ENCODE measurements at regions not wholly inside any gene's neighbourhood (a gene's known extent, or its start where the extent isn't known, plus 50 kb on each side); places are given as distances from the start of the nearest gene placed in this dataset.

- peaks cover 0 to 5% of the 10 kb centered on the region in 2 experiments for H3K27me3 ChIP-seq (ENCODE audit: control insufficient read depth in 2 of 2, insufficient read depth in 2 of 2, low read length in 2 of 2)
- H3K4me3 ChIP-seq (replicated peaks in 1 of 3; ENCODE audit: insufficient read depth in 1 of 3, low read depth in 1 of 3, low read length in 3 of 3), result no peak overlapping the region
- no peaks in the 10 kb centered on the region for H4K20me1 ChIP-seq (replicated peaks; ENCODE audit: control insufficient read depth, extremely low read depth, insufficient read depth, low read length)
- no peak overlapping the region for H3K9ac ChIP-seq (replicated peaks; ENCODE audit: extremely low read depth, insufficient read depth, low read length)
- H3K36me3 ChIP-seq (ENCODE audit: control insufficient read depth in 2 of 2, extremely low read depth in 1 of 2, insufficient read depth in 2 of 2, low read length in 2 of 2), result no peaks in the 10 kb centered on the region
- TF ChIP-seq POLR2AphosphoS5 (IDR thresholded peaks at IDR 0.05; ENCODE audit: insufficient read depth, low read depth, low read length) (no peak), MAX (IDR thresholded peaks at IDR 0.05; ENCODE audit: insufficient read depth, insufficient read length) (no peak), FOS (IDR thresholded peaks at IDR 0.05; ENCODE audit: borderline replicate concordance, insufficient read depth, low read length) (no peak), POLR2A (IDR thresholded peaks at IDR 0.05; ENCODE audit: low read depth, low read length) (no peak), MYC (IDR thresholded peaks at IDR 0.05; ENCODE audit: low read depth, low read length) (no peak), GATA2 (IDR thresholded peaks at IDR 0.05; ENCODE audit: insufficient read depth, insufficient read length, low read depth, low read length) (no peak), EZH2 (IDR thresholded peaks at IDR 0.05; ENCODE audit: borderline replicate concordance, low read depth, low read length, severe bottlenecking) (no peak)
- no peaks in the 10 kb centered on the region for H3K79me2 ChIP-seq (ENCODE audit: control insufficient read depth, insufficient read depth, low read length)
- H3K27ac ChIP-seq (ENCODE audit: insufficient read depth, low read depth, low read length), result no peak overlapping the region
- no peaks in the 10 kb centered on the region for H3K4me1 ChIP-seq (ENCODE audit: control insufficient read depth, extremely low read depth, insufficient read depth, low read length)
- ChIA-PET CTCF (interaction anchor here (1.8 kb wide), 1 partner anchor 15 kb away, joined by 7 read pairs; no protein-coding TSS in a partner anchor), POLR2A (no interaction called here)
- no peak overlapping the region for H3K4me2 ChIP-seq (ENCODE audit: insufficient read depth, low read length)
- BruUV-seq (replicated peaks), result no TSS peak
- DNase-seq (ENCODE audit: low read depth, low spot score) (no peak), FAIRE-seq (no peak)
- no peak overlapping the region for H2AFZ ChIP-seq (ENCODE audit: low read depth, low read length)
- no peaks in the 10 kb centered on the region for H3K9me1 ChIP-seq (replicated peaks; ENCODE audit: control insufficient read depth, extremely low read depth, insufficient read depth, low read length)
- dilution Hi-C loops (cut with MboI; ENCODE audit: extremely low pct_ligation_motif_present, low sequenced_read_pairs) (no loop called here), intact Hi-C loops (cut with micrococcal nuclease) (no loop called here)
- H3K9me3 ChIP-seq (replicated peaks; ENCODE audit: control insufficient read depth, insufficient read depth, low read length), result no peaks in the 10 kb centered on the region
Measured at GRCh38 chr7:131149840-131150239, 177.8 kb upstream of the MKLN1 start.

GRCh38 chr7:131151034-131151433, 176.6 kb upstream of the MKLN1 start:
- dilution Hi-C loops (cut with MboI; ENCODE audit: extremely low pct_ligation_motif_present, low sequenced_read_pairs), result no loop called here
- no peak overlapping the region for H3K4me2 ChIP-seq (ENCODE audit: insufficient read depth, low read length)
- H3K9me1 ChIP-seq (replicated peaks; ENCODE audit: control insufficient read depth, extremely low read depth, insufficient read depth, low read length), result no peaks in the 10 kb centered on the region
- ChIA-PET CTCF (interaction anchor here (1.1 to 1.8 kb wide), 2 partner anchors 9 to 13 kb away, joined by 4 to 7 read pairs; no protein-coding TSS in a partner anchor), POLR2A (no interaction called here)
- DNase-seq (ENCODE audit: low read depth, low spot score), result no peak
- H3K27me3 ChIP-seq (ENCODE audit: control insufficient read depth in 2 of 2, insufficient read depth in 2 of 2, low read length in 2 of 2), result peaks cover 0 to 5% of the 10 kb centered on the region in 2 experiments
- H4K20me1 ChIP-seq (replicated peaks; ENCODE audit: control insufficient read depth, extremely low read depth, insufficient read depth, low read length), result no peaks in the 10 kb centered on the region
- no peaks in the 10 kb centered on the region for H3K36me3 ChIP-seq (ENCODE audit: control insufficient read depth in 2 of 2, extremely low read depth in 1 of 2, insufficient read depth in 2 of 2, low read length in 2 of 2)
- FAIRE-seq, result no peak
- H3K9ac ChIP-seq (replicated peaks; ENCODE audit: extremely low read depth, insufficient read depth, low read length), result no peak overlapping the region
- H3K9me3 ChIP-seq (replicated peaks; ENCODE audit: control insufficient read depth, insufficient read depth, low read length), result no peaks in the 10 kb centered on the region
- H3K27ac ChIP-seq (ENCODE audit: insufficient read depth, low read depth, low read length), result no peak overlapping the region
- intact Hi-C loops (cut with micrococcal nuclease), result no loop called here
- BruUV-seq (replicated peaks), result no TSS peak
- H3K4me1 ChIP-seq (ENCODE audit: control insufficient read depth, extremely low read depth, insufficient read depth, low read length), result no peaks in the 10 kb centered on the region
- no peak overlapping the region for H2AFZ ChIP-seq (ENCODE audit: low read depth, low read length)
- TF ChIP-seq MAX (IDR thresholded peaks at IDR 0.05; ENCODE audit: insufficient read depth, insufficient read length) (no peak), POLR2AphosphoS5 (IDR thresholded peaks at IDR 0.05; ENCODE audit: insufficient read depth, low read depth, low read length) (no peak), CTCF (IDR thresholded peaks at IDR 0.05; ENCODE audit: extremely low read depth in 1 of 2, insufficient read depth in 1 of 2, low read depth in 1 of 2, low read length in 2 of 2) (no peak), MYC (IDR thresholded peaks at IDR 0.05; ENCODE audit: low read depth, low read length) (no peak), JUN (IDR thresholded peaks at IDR 0.05; ENCODE audit: borderline replicate concordance, insufficient read depth, insufficient read length, low read depth) (no peak), EZH2 (IDR thresholded peaks at IDR 0.05; ENCODE audit: borderline replicate concordance, low read depth, low read length, severe bottlenecking) (no peak), FOS (IDR thresholded peaks at IDR 0.05; ENCODE audit: borderline replicate concordance, insufficient read depth, low read length) (no peak), GATA2 (IDR thresholded peaks at IDR 0.05; ENCODE audit: insufficient read depth, insufficient read length, low read depth, low read length) (no peak), POLR2A (IDR thresholded peaks at IDR 0.05; ENCODE audit: low read depth, low read length) (no peak)
- H3K79me2 ChIP-seq (ENCODE audit: control insufficient read depth, insufficient read depth, low read length), result no peaks in the 10 kb centered on the region
- H3K4me3 ChIP-seq (replicated peaks in 1 of 3; ENCODE audit: insufficient read depth in 1 of 3, low read depth in 1 of 3, low read length in 3 of 3), result no peak overlapping the region
